HG03095 (cell line): ENCODE measurements at regions not wholly inside any gene's neighbourhood (a gene's known extent, or its start where the extent isn't known, plus 50 kb on each side); places are given as distances from the start of the nearest gene placed in this dataset.

Experiments
- ATAC-seq: cut with Tn5 transposase; IDR thresholded peaks from one replicate; pipeline ENCODE4 v1.9.1; 2021; ENCODE audit warnings: moderate library complexity; ENCODE audit not compliant: unreplicated experiment

DNA sequence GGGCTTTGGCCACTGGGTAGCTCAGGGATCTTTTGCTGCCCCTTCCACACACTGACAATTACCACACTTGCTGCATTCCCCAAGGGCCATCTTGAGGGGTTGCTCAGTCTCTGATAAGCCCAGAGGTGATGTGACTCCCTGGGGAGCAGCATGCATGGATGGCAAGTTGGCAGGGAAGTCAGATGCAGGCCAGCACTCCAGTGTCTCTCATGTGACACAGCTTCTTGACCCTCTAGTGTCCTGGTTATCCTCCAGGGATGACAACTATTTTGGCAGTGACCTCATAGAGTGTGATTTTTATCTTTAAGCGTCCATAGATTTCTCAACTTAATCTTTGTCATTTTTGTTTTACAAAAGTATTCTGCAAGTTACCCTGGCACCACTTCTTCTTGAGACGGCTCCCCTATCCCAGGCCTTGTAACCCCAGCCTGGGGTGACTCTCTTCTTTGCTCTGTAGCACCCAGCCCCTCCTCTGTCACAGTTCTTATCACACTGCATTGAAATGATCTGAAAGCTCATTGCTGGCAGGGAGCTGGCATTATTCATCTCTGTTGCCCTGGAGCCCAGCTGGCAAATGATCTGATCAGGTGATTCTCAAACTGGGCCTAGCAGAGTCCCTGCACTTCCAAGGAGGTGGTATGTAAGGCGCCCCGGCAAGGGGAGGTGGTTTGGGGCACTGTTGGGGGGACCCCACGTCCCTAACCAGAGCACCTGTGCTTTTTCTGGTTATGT is 72.6 kb downstream of the TENT5C start:
- ATAC-seq, result no peak

GRCh38 chr1:117679299-117679698 is 73.5 kb downstream of the TENT5C start:
- ATAC-seq, result no peak

- ATAC-seq, result no peak
Observed at GRCh38 chr1:117679868-117680267, 74.0 kb downstream of the TENT5C start.

GRCh38 chr1:117680316-117681002 is 74.6 kb downstream of the TENT5C start:
- ATAC-seq, result no peak

DNA sequence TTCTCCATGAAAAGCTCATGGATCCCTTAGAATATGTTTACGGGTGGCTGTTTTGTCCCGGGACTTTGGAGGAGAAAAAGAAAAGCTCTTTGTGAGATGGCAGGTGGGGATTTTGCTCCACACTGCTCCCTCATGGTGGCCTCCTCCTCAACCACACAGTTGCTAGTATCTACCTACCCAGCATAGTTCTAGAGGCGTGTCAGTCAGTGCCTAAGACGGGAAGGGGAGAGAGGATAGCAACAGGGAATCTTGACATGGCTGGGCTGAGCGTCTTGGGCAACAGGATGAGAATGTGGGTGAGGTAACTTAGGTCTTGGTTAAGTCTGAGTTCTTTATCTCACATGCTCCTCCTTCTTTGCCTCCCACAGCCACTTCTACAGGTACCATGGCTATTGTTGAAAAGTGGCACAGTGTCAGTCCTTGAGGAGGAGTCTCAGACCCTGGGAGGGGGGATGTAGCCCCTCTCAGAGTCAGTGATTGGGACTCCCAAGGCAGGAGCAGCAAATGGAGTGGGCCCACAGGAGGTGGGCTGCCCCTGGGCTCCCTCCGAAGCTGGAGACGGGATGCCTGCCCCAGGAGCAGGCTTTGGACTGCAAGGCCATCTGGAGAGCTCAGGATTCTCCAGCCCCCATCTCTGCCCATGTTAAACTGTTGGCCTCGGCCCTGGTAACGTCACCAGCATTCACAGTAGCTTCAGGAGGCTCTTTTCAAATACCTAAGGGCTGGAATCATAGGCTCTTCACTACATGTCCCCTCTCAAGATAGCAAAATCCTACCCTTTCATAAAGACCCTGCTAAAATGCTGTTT is 75.4 kb downstream of the TENT5C start:
- ATAC-seq, result no peak

DNA sequence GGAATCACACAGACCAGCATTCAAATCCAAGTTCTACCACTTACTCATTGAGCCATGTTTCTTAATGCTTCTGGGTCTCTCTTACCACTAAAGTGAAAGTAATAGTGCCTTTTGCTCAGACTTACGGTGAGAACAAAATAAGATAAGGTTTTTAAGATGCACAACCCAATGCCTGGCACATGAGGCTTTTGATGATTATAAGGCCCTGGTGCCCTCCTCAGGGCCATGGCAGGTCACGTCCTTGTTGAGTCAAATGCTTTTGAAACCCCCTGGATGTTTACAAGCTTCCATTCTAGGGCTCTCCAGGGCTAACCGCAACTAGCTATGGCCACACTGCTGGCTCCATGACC is 76.0 kb downstream of the TENT5C start:
- ATAC-seq, result no peak

GRCh38 chr1:117682372-117682771 is 76.5 kb downstream of the TENT5C start:
- no peak for ATAC-seq

DNA sequence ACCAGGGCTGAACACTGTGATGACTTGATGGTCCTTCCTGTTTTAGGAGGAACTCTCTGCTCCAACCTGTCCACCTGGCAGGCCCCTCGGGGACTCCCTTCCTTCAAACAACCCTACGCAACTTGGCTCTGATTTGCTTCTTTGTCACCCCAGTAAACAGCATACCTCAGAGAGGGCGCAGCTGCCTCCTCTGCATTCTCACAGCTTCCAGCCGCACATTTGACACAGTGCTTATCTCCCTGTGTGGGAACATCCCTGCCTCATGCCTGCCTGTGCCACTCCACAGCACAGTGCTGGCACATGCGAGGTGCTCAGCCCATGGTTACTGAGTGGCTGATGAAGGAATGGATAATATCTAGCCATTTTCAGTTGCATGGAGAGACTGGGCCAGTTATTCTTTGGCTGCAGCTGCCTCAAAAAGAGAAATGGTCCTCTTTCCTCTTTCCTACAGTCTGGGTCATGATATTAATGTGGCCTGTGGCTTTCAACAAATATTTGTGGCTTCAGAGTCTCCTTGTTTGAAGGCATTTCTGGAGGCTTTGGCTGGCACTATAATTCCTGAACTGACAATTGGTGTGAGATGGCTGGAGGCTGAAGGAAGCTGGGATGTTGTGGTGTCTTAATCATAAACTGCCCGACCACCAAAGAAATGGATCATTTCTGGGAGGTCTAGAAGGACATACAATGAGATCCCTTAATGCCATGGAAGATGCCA is 77.9 kb downstream of the TENT5C start:
- no peak for ATAC-seq

GRCh38 chr1:117685936-117686806 is 80.3 kb downstream of the TENT5C start:
- ATAC-seq, result no peak

GRCh38 chr1:117686907-117687306 is 81.1 kb downstream of the TENT5C start:
- ATAC-seq, result no peak

DNA sequence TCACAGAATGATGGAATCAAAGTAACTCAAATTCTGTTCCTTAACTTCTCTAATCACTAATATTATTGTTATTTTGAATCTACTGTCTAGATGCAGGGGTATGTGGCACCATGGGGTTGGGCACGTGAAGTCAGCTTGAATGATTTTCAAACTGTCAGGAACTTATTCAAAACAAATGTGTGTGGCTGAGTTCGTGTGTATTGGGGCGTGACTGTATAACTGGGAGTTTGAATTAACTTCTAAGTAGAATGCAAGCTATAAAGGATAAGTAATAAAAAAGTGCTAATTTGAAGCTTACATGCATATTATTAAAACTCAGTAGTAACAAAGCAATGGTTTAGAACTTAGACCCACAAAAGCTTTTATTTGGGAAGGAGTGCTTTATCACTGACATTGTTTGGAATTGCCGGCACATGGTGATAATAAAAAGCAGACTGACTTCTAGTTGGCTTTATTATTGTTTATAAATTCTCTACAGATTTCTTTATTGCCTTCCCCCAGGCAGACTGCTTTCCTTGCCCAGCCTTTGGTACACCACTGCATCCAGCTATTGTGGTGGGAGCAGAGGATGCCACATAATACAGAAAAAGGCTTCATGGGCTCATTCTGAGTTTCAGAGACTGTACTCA is 84.3 kb downstream of the TENT5C start:
- no peak for ATAC-seq

- no peak for ATAC-seq
Observed at GRCh38 chr1:117691942-117692341, 86.1 kb downstream of the TENT5C start.

- no peak for ATAC-seq
Observed at GRCh38 chr1:117694543-117694942, 88.7 kb downstream of the TENT5C start.

- no peak for ATAC-seq
Observed at GRCh38 chr1:117695796-117696490, 90.1 kb downstream of the TENT5C start.

GRCh38 chr1:117696561-117696960 is 90.7 kb downstream of the TENT5C start:
- no peak for ATAC-seq

DNA sequence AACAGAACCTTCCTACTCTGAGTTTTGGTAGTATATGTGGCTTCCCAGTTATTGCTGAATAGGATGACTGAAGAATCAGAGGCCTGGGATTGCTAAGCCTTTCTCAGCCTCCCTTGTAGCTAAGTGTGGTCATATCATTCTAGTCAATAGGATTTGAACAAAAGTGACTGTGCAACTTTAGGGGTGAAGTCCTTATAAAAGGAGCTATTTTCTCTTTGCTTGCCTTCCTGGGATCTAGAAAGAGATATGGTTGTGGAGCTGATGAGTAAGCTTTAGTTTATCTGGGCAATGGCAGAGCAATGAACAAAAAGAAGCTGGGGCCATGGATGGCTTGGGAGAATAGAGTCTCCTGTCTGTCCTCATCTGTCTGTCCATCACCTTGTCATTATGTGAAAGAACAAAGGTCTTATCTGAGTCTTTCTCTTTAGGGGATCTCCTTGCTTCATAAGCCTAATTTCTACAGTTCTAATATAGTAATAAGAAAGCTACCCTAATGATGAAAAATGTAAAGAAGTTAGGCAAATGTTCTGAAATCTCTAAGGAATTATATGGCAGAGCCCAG is 91.5 kb downstream of the TENT5C start:
- ATAC-seq, result no peak

DNA sequence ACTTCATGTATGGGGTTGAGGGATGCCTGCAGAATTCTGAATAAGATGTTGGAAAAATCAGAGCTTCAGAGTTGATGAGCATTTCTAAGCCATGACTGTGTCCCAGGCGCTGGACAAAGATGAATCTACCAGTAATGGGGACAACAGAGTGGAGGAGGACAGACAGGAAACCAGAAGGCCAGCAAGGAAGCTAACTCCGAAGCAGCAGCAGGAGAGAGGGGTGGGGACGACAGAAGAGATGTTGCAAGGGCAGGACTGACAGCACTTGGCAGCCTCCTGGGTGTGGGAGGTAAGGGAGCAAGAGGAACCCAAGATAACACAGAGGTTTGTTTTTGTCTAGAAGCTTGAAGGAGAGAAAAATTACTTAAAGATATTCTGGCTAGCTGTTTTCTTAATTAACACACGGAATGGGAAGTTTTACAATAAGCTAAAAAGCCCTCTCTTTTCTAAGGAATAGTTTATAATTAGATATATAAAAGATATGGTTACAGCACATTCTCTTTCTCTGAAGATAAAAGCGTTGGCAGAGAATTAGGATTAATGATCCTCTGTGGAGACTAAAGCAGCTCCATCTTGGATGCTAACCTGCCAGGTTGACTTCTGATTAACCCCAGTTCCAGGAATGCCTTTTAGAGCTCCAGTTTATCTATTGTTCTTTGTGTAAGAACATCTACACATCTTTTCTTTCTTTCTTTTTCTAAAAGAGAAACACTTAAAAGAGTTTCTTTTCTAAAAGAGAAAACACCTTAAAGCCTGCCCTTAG is 92.7 kb downstream of the TENT5C start:
- no peak for ATAC-seq

GRCh38 chr1:117699953-117700352 is 94.1 kb downstream of the TENT5C start:
- no peak for ATAC-seq
